Progenitor cell of endocrine pancreas (in vitro differentiated cells): ENCODE measurements at regions not wholly inside any gene's neighbourhood (a gene's known extent, or its start where the extent isn't known, plus 50 kb on each side); places are given as distances from the start of the nearest gene placed in this dataset.

Experiments used
- DNase-seq: peaks from one replicate; pipeline ENCODE4 v3.0.0; 2021; ENCODE audit warnings: low spot score; ENCODE audit not compliant: unreplicated experiment
- H3K27ac Mint-ChIP-seq: 2 replicates; pipeline ENCODE4 v1.8.0; 2021; ENCODE audit warnings: mild to moderate bottlenecking, moderate library complexity, mixed read lengths
- H3K27me3 Mint-ChIP-seq: 2 replicates; pipeline ENCODE4 v1.8.0; 2021; ENCODE audit warnings: mixed read lengths
- H3K36me3 Mint-ChIP-seq: 2 replicates; pipeline ENCODE4 v1.8.0; 2022; ENCODE audit warnings: mixed read lengths; ENCODE audit not compliant: insufficient read depth
- H3K4me1 Mint-ChIP-seq: 2 replicates; pipeline ENCODE4 v1.8.0; 2021; ENCODE audit warnings: low read depth, mixed read lengths
- H3K4me3 Mint-ChIP-seq: 2 replicates; pipeline ENCODE4 v1.8.0; 2021; ENCODE audit warnings: low read depth, mild to moderate bottlenecking, moderate library complexity, mixed read lengths
- H3K9me3 Mint-ChIP-seq: 2 replicates; pipeline ENCODE4 v1.8.0; 2021; ENCODE audit warnings: low read depth, mixed read lengths
- CTCF ChIP-seq: fragments of 200-600 bp; sonication (generic); IDR thresholded peaks from one replicate; pipeline ENCODE4 v1.5.0; 2021; ENCODE audit warnings: antibody characterized with exemption, mild to moderate bottlenecking; ENCODE audit not compliant: unreplicated experiment

- Mint-ChIP-seq H3K9me3 (no peaks in the 10 kb centered on the region), H3K4me1 (peaks cover 2% of the 10 kb centered on the region), H3K27me3 (no peaks in the 10 kb centered on the region), H3K27ac (no peak overlapping the region), H3K4me3 (no peak overlapping the region), H3K36me3 (no peaks in the 10 kb centered on the region)
- DNase-seq, result no peak
- TF ChIP-seq CTCF, result no peak
These were observed 449.9 kb downstream of the LRATD1 start for GRCh38 chr2:15082105-15083058.

GRCh38 chr2:15084826-15085489 lies 452.4 kb downstream of the LRATD1 start:
- no peak overlapping the region for H3K27ac Mint-ChIP-seq
- no peaks in the 10 kb centered on the region for H3K36me3 Mint-ChIP-seq
- H3K27me3 Mint-ChIP-seq, result no peaks in the 10 kb centered on the region
- H3K9me3 Mint-ChIP-seq, result peaks cover 6% of the 10 kb centered on the region
- DNase-seq, result no peak
- TF ChIP-seq CTCF, result no peak
- peaks cover 9% of the 10 kb centered on the region for H3K4me1 Mint-ChIP-seq
- no peak overlapping the region for H3K4me3 Mint-ChIP-seq

GRCh38 chr2:15092181-15092580 lies 459.7 kb downstream of the LRATD1 start:
- TF ChIP-seq CTCF, result no peak

GRCh38 chr2:15092691-15093090 lies 460.2 kb downstream of the LRATD1 start:
- Mint-ChIP-seq H3K27me3 (no peaks in the 10 kb centered on the region), H3K27ac (no peak overlapping the region), H3K4me3 (no peak overlapping the region), H3K36me3 (no peaks in the 10 kb centered on the region), H3K9me3 (peaks cover 4% of the 10 kb centered on the region), H3K4me1 (peaks cover 4% of the 10 kb centered on the region)
- no peak for TF ChIP-seq CTCF
- no peak for DNase-seq

More at GRCh38 chr2:15092181-15092580, 459.7 kb downstream of the LRATD1 start:
- DNase-seq, result no peak
- H3K27me3 Mint-ChIP-seq, result no peaks in the 10 kb centered on the region
- no peak overlapping the region for H3K4me3 Mint-ChIP-seq
- H3K27ac Mint-ChIP-seq, result no peak overlapping the region
- H3K4me1 Mint-ChIP-seq, result peaks cover 9% of the 10 kb centered on the region
- no peaks in the 10 kb centered on the region for H3K36me3 Mint-ChIP-seq
- H3K9me3 Mint-ChIP-seq, result peaks cover 6% of the 10 kb centered on the region

- no peaks in the 10 kb centered on the region for H3K36me3 Mint-ChIP-seq
- TF ChIP-seq CTCF, result no peak
- no peak for DNase-seq
- H3K27ac Mint-ChIP-seq, result no peak overlapping the region
- H3K4me1 Mint-ChIP-seq, result no peaks in the 10 kb centered on the region
- H3K9me3 Mint-ChIP-seq, result no peaks in the 10 kb centered on the region
- H3K27me3 Mint-ChIP-seq, result no peaks in the 10 kb centered on the region
- no peak overlapping the region for H3K4me3 Mint-ChIP-seq
These were observed 461.6 kb downstream of the LRATD1 start for GRCh38 chr2:15094161-15094560.
